ENCODE measurements at regions not wholly inside any gene's neighbourhood (a gene's known extent, or its start where the extent isn't known, plus 50 kb on each side); places are given as distances from the start of the nearest gene placed in this dataset.
A peak's percentile ranks its signal among the peaks of the same experiment; 100 is the strongest.

DNA sequence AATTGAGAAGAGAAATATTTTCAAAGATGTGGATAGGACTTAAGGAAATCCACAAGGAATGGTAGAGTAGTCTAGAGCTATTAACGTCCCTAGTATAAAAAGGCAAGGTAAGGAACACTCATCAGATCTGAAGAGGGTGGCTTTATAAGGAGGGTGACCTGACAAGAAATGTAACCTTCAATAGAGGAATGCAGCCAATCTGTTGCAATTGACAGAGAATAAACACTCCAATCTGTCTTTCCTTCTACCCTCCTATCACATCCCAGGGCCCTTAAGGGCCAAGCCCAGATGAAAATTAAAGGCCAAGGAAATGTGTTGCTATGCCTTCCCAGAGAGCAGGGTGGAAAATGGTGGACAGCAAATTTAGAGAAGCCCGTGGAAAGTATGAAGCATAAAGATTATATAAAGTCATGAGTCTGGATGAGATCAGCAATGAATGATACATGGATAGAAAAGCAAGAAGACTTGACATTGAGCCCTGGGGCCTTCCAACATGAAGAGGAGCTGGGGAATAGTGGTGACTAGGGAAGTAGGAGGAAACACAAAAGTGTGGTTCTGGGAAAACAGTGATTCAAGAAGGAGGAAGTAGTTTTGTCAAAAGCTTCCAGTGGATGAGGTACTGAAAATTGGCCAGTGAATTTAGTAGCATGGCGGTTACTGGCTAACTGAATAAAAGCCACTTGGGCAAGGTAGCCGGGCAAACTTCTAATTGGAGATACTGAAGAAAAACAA is 270.6 kb upstream of the TANK start:
- DNase-seq: no peak

DNA sequence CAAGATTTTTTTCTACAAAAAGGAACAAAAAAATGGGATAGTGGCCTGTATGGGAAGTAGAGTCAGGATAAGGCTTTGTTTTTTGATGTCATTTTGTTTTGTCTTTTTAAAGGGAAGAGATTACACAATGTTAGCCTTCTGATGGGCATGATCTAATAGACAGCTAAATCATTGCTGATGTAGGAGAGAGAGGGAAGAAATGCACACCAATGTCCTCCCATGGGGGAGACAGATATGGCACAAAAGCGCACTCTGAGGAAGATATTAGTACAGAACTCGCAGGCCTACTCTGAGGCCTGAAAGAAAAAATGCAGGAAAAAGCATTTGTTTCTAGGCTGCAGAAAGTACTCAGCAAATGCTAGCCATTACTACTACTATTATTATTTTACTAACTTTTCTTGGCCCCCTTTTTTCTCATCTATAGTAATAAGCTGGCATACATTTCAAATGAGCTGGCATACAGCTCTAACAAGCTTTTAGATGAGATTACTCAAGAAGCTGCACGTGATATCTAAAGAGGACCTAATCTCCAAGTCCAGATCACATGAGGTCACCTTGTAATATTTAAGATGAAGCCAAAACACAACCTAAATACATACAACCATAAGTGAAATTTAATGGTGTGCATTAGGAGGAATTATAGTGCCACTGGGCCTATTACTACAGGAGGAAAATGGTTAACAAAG is 269.4 kb upstream of the TANK start:
- DNase-seq: no peak

DNA sequence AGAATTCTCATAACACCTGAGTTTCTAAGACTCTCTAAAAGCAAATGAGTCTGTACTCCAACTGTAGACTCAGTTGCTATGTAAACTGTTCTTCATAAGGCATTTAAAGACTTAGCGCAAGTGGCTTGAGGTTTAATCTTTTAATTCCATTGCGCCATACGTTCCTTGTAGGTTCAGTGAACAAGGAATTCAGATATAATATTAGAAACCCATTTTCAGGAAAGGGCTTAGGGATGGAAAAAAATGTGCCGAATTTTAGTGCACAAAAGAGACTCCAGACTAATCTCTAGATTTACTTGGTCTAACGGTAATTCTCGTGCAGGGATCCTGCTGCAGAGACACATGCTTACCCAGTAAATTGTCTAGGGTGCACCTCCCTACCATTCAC is 268.9 kb upstream of the TANK start:
- no peak for DNase-seq

DNA sequence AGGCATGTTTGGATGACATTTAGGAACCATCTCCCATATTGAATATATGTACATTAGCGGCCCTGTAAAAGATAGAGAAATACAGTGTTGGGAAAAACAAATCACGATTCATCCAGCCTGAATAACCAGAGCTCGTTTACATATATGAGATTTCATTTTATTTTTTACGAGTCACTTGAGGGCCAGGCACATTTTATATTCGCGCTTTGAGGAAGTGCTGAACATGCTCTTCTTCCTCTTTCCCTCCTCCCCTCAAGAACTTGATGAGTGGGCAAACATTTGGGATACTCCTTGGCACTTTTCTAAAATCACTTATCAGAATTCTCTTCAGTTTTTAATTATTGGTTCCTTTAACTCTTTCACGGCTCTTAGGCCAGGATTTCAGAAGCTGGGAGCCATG is 268.0 kb upstream of the TANK start:
- no peak for DNase-seq

DNA sequence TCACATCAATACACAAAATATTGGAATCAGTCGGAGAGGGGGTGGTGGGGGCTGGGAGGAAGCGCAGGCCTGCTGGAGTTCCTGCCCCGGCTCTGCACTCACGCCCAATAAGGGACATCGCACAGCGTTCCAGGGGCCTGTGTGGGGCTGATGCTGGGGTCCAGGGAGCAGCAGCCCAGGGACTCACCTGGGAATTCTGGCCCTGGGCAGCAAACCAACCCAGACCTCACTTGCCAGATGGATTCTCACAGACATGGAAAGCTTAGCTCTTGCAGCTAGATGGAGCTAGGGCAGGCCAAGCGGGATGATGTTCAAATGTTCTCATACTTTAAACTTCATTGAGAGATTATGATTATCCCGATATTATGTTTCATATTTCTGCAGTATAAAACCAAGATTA is 266.6 kb upstream of the TANK start:
- no peak for DNase-seq

DNA sequence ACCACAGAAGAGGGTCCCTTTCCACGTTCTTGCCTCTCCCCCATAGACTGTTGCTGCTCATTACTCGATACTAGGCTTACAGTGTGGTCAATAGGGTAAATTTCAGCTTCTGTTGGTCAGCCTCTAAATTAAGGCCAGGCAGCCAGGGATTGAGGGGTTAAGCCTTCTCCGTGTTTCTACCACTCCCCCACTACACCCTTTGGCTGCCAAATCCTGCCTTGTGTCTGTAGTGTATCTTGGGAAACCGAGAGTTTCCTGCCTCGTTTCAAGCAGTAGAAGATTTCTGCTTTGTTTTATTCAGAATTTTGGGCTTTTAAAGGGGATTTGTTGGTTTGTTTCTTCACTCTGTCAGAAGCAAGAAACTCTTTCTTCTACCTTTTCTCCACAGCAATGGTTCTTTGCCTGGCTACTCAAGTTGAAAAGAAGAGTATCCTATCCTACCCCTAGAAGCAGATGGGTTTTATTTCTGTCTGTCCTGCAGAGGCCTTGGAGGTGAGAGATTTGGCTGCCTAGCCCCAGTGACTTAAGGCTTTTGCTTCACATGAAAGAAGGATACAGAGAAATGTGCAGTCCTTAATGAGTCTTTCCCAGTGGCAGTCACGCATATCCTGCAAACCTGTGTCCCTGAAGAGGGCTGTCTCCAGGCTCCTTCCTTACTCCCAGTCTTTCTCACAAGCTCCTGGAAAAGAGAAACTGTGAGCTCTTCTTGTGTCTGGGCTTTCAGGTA is 261.5 kb upstream of the TANK start:
- DNase-seq: no peak

DNA sequence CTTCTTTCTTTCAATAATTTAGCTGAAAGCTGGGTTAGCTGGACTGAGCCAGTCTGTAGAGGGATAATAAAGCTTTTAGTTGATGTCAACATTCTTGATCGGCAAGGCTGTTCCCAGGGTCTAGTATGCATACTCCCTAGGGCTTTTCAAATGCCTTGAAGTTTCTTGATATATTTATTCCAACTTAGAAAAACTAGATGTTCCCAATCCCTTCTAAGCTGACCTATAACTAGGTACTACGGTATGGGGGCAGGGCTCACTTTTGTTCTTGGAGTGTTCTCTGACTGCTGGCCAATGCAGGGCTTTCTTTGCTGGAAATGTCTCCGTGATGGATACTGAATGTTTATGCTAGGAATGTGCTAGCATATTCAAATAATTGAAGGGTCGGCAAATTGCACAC is 258.6 kb upstream of the TANK start:
- DNase-seq: no peak

DNA sequence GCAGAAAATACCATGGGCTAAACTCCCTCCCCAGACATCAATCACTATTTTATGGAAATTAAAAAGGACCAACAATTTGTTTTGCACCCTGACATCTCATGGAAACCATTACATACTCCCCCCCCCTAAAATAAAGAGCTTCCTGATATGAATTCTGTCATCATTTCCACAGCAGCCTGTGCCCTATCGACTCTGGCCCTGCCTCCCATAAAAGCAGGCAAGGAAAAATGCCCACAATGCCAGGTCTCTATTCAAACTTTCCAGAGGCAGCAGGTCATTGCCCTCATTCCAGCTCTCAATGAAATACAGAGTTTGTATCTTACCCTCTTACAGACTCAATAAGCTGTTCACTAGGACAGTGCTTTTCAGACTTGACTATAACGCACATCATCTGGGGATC is 254.4 kb upstream of the TANK start:
- no peak for DNase-seq

DNA sequence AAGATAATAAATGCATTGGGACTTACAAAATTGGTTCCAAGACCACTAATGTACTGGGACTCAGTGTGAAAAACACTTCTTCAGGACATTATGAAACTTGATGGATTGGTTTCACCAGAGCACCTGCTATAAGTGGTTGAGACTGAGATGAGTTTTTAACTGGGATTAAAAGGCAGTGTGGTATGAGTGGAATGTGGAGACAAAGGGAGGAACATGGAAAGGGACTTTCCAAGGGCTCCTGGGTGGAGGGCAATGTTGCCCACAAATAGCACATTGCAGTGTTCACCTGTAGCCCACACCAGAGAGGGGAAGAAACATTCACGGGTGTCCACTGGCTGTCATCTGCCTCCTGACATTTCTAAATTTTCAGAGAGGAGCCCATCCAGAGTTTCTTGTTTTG is 253.3 kb upstream of the TANK start:
- no peak for DNase-seq

DNA sequence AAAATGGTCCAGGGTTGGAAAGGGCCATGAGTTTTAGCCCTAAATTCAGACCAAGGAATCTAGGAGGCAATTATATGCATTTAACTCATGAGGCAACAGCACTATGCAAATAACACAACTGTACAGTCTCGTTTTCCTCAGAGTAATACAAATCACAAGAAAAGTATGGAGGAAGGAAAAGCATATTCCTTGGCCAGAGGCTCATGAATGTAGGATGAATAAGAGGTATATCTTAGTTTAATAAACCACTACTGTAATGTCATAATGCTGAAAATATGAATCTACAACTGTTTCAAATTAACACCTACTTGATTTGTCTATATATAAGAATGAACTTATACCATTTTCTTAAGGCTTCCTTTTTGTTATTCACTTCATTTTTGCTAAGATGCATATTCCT is 252.5 kb upstream of the TANK start:
- no peak for DNase-seq

DNA sequence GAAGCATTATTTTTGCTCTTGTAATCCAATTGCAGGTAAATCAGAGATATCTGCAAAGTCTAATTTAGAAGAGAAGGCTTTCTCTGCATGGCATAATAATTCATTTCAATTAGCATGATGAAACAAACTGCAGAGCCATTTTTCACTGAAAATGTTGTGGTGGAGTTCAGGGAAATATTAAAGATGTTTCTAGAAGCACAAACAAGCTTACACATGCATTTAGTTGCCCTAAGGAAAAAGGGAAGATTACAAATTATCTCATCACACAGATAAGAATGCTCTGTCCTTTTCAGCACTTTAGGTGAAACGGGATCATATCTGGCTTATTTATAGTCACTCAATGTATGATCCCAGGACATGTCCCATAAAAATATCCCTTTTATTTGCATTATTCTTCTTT is 252.1 kb upstream of the TANK start:
- DNase-seq: no peak

DNA sequence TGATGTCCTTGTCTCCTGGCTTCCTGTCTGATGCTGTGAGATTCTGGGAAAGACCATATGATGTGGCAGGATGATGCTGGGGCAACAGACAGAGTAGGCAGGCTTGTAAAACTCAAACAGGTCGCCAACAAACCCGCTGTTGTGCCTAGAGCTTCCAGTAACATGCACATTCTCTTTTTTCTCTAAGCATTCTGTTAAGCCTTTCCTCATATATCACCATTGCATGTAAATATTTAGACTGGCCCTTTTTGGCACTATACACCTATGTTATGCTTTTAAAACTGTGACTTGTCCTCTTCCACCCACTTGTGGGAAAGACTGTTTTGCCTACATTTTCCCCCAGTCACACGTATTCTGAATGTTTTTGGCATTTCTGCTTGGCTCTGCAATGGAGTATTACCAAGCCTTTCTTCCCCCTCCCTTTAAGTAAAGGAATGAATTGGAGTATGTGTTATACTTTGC is 250.4 kb upstream of the TANK start:
- no peak for DNase-seq

DNA sequence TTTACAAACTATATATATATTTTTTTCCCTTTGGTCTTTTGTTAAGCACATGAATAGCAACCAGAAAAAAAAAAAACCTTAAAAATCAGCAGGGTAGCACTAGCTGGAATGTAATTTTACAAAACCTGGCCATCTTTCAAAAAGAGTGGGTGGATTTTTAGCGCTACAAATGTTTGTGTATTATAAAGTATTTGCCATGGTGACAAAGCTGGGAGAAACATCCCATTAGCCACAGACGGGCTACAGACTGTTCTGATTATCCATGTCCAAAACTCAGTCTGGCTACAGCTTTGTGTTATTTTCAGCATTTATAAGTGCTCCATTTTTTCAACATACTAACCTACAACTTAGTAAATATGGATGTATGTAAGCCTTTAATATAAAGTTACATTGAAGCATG is 249.5 kb upstream of the TANK start:
- DNase-seq: no peak

DNA sequence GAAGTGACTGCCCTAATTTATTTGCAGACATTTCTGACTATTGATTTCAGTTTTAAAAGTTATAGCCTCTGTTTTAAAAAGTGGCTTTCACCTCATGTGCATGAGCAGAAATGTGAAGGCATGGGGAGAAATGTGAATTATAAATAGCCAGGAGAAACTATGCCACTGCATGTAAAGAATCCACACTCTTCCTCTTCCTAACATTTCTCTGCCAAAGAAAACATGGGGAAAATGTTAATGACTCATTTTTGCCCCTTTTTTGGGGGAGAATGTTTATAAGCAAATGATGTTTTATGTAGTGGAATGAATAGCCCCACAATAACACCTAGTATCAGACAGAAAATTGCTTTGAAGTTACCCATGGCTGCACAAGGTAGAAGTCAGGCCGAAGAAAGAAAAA is 249.0 kb upstream of the TANK start:
- no peak for DNase-seq

DNA sequence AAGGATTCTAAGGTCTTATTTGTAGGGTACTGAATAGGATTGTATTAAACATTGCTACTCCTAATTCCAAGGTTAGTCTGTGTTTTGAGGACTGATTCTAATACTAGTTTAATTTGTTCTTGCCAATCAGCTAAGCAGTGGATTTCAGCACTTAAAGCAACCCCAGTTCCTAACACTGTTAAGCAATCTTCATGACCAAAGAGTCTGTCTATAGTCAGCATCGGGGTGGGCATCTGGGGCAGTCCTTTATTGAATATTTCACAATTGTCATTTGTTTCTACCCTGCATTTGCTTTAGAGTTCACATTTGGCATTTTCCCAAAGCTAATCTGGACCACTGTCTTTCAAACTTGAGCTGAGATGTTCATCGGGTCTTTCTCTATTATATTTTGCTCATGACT is 248.0 kb upstream of the TANK start:
- DNase-seq: no peak

DNA sequence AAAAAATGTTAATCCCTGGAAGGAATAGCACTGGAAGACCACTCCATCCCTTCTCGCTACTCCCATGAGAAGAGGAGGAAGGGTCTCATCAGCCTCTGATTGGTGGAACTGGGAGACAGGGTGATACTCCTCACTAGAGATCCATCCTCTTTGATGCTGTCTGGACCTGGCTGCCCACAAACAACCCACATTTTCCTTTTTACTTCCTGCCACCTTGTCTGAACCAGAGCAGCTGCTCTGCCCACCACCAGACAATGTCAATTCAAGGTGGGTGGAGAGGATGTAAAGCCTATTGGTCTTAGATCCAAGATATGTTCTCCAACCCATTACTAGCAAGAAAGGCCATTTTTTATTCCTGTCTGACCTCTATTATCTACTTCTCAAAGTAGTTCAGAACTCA is 246.9 kb upstream of the TANK start:
- DNase-seq: no peak

DNA sequence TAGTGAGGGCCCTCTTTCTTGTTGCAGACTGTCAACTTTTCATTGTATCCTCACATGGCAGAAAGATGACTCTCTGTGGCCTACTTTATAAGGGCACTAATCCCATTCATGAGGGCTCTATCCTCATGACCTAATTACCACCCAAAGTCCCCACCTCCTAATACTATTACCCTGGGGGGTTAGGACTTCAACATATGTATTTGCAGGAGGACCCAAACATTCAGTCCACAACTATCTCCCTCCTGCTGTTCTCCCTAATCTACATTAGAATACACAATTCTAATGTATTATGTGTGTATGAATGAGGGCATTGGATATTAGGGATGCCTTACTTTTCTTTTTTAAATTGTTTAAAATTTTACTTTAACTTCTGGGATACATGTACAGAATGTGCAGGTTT is 246.0 kb upstream of the TANK start:
- no peak for DNase-seq

DNA sequence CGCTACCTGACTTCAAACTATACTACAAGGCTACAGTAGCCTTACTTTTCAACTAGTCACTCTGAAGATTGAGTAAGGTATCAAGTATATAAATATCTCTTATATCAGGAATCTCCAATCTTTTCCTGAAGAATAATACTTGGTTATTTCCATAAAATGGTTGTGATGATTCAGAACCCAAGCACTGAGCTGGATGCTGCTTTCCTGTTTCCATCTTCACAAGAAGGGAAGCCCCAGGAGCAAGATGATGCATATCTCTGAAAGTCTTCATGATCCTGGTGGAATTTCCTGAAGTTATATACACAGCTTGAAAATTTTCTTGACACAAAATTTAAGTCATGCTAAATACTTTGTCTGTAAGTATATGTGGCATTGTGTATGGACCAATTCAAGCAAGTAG is 243.9 kb upstream of the TANK start:
- DNase-seq: no peak

DNA sequence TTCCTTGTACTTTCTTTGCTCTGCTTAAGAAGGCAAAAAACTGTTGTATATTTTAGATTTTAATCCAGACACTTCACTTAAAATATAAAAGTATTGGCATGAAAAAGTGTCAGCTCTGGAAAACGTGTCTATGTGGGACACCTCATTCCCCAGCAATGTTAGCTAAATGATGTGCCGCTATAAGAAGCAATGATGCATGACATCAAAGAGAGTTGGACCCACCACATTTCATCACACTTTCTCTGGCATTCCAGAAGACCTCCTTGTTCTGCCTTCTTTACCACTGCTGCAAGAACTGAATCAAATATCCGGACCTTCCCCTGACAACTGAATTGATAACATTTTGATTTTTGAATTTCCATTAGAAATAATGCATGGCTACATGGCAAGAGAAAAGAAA is 242.4 kb upstream of the TANK start:
- no peak for DNase-seq

DNA sequence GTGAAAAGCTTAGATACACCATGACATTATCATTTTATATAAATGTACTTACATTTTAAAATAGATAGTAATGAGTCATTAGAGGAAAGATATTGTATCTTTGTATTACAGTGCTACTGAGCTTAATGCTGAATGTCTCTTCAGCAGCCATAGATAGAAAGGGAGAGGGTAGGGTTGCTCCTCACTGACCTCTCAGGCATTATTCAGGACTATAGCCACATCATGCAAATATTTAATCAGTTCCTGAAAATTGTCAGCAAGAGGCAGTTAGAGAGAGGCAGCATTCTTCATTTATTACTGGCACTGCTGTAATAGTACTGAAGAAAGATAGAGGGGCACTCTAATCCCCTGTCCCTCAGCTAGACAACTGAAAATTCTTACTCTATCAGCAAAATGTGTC is 242.0 kb upstream of the TANK start:
- DNase-seq: no peak

DNA sequence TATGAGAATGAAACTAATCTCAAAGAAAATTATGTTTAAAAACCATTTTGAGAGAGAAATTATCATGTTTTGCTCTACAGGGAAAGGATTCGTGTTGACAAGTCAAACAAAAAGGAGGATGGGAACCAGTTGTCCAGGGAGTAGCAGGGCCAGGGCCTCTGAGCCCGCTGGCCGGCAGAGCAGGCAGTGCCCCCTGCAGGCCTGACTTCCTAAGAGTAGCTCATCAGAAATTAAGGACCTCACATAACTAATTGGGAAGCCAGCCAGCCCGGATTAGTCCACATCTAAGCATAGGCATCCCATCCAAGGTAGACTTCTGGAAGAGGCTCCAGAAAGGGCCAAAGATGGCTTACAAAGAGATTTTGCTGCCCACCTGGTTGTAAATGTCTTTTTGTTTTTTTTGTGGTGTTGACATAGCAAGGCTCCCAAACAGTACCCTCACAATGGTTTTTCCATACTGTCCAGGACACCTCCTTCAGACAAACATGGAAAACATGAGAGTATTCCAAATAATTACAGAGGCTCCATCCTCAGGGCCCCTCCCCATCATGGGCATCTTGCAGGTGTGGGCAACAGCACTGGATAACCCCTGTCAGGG is 241.2 kb upstream of the TANK start:
- peak; percentile 32 to 33 for DNase-seq

DNA sequence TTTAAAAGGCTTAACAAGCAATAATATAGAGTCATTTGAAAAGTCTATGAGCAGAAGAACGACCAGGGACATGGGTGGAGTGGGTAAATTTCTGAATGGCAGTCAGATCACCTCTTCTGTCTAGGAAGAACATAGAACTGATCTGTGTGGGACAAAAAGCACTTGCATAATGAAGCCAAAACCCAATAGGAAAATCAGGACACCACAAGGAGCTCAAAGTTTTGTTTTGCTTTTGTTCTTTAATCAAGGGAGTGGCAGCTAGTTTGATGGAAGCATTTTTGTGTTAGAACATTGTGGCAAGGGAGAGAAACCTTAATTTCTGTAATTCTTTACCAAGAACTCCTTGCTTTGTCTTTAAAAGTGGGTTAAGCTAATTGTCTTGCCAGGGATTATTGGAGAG is 240.2 kb upstream of the TANK start:
- DNase-seq: no peak

DNA sequence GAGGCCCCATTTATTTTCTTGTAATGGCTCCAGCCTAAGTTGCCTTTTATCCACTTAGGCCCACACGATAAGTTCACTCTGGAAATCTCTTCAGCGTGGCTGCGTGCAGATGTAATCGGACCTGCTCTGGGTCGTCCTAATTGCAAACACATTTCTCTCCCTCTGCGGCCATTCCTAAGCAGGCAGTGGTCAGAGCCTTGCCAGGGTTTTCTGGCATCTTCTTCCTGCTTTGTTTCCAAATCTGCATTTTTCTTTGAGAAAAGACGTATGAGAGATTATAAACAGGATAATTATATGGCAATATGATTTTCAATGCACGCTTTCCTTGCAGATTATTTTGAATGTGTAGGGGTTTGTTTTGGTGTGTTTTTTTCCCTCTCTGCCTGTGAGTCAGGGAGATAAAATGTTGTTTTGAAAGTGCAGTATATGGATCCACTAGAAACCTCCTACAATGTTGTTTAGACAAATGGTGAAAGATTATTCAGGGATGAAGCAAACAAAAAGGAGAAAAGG is 239.4 kb upstream of the TANK start:
- DNase-seq: no peak

Data from stimulated activated CD4-positive, alpha-beta T cell treated with anti-CD3 and anti-CD28 coated beads, Interleukin-2, amount 100 ng/mL, for 24 hours (primary cell).